Lung (tissue), 11 donors: ENCODE measurements at regions not wholly inside any gene's neighbourhood (a gene's known extent, or its start where the extent isn't known, plus 50 kb on each side); places are given as distances from the start of the nearest gene placed in this dataset.

ENCODE experiments used
- ATAC-seq: fragments of 200-7000 bp; cut with Tn5 transposase; one replicate; pipeline ENCODE4 v1.9.1; 2020; ENCODE audit warnings: moderate number of reproducible peaks; ENCODE audit not compliant: insufficient read depth, low FRiP score
- DNase-seq, 3 donors: peaks; one replicate each; pipeline ENCODE4 v3.0.0-alpha.2; 2013 to 2017
- H3K27ac ChIP-seq, 2 donors: one replicate each; pipeline ENCODE4 v1.5.1; 2013; ENCODE audit warnings: mild to moderate bottlenecking in 2 of 2, moderate library complexity in 2 of 2, control low read depth in 1 of 2, inconsistent platforms in 1 of 2, low read depth in 1 of 2, low read length in 1 of 2
- H3K27me3 ChIP-seq, 3 donors: one replicate each; pipeline ENCODE4 v1.5.1; 2013; ENCODE audit warnings: low read length in 2 of 3; ENCODE audit not compliant: control insufficient read depth in 3 of 3, insufficient read depth in 3 of 3
- H3K36me3 ChIP-seq, 4 donors: one replicate each; pipeline ENCODE4 v1.5.1; 2013; ENCODE audit warnings: low read length in 4 of 4, mild to moderate bottlenecking in 1 of 4, moderate library complexity in 1 of 4; ENCODE audit not compliant: control insufficient read depth in 4 of 4, insufficient read depth in 4 of 4
- H3K4me1 ChIP-seq, 5 donors: one replicate each; pipeline ENCODE4 v1.5.1; 2013; ENCODE audit warnings: low read length in 5 of 5, mild to moderate bottlenecking in 2 of 5, moderate library complexity in 1 of 5; ENCODE audit not compliant: control insufficient read depth in 5 of 5, insufficient read depth in 5 of 5
- H3K4me3 ChIP-seq: one replicate; pipeline ENCODE4 v1.5.1; 2013; ENCODE audit warnings: mild to moderate bottlenecking, control low read depth, moderate library complexity
- H3K9ac ChIP-seq, 2 donors: one replicate each; pipeline ENCODE4 v1.5.1; 2013; ENCODE audit warnings: low read length in 2 of 2, control low read depth in 1 of 2; ENCODE audit not compliant: insufficient read depth in 1 of 2
- H3K9me3 ChIP-seq, 4 donors: one replicate each; pipeline ENCODE4 v1.5.1; 2013; ENCODE audit warnings: low read length in 3 of 4, mild to moderate bottlenecking in 1 of 4, moderate library complexity in 1 of 4; ENCODE audit not compliant: control insufficient read depth in 4 of 4, insufficient read depth in 3 of 4
- CTCF ChIP-seq: IDR thresholded peaks from 2 replicates; pipeline ENCODE4 v1.5.1; 2012; ENCODE audit warnings: mild to moderate bottlenecking; ENCODE audit errors: control extremely low read depth, extremely low read depth
- WGBS, 2 donors: extraction: QIAGEN DNeasy Blood & Tissue Kit; methylation state at CpG; one replicate each; pipeline ENCODE4 v1.1.7; 2013; 5-methylcytosine and 5-hydroxymethylcytosine counted together
- donor health status: control.
- donor health status: control.
- donor health status: Bipolar disorder and iron deficiency.
- donor health status: healthy.
- donor health status: DM: yes; HTN: yes; CAD: no.

- no peak overlapping the region for H3K4me3 ChIP-seq
- no peaks in the 10 kb centered on the region for H3K36me3 ChIP-seq
- no peak overlapping the region for H3K9ac ChIP-seq
- ATAC-seq: no peak
- DNase-seq: no peak
- no peaks in the 10 kb centered on the region for H3K27me3 ChIP-seq
- 61 to 92% methylated on average over 3 of the region's 3 CpGs for WGBS, 2 donors
- no peaks in the 10 kb centered on the region for H3K4me1 ChIP-seq
- no peaks in the 10 kb centered on the region for H3K9me3 ChIP-seq
- TF ChIP-seq CTCF: no peak
- no peak overlapping the region for H3K27ac ChIP-seq
Observed at GRCh38 chr1:106937104-106937503, 119.4 kb upstream of the PRMT6 start.

- WGBS, 2 donors: 80 to 89% methylated on average over 2 of the region's 2 CpGs
- no peak overlapping the region for H3K4me3 ChIP-seq
- no peak overlapping the region for H3K9ac ChIP-seq
- ATAC-seq (no peak), DNase-seq (no peak)
- TF ChIP-seq CTCF: no peak
- no peaks in the 10 kb centered on the region for H3K36me3 ChIP-seq
- no peaks in the 10 kb centered on the region for H3K4me1 ChIP-seq
- H3K27me3 ChIP-seq: no peaks in the 10 kb centered on the region
- no peak overlapping the region for H3K27ac ChIP-seq
- H3K9me3 ChIP-seq: no peaks in the 10 kb centered on the region
Observed at GRCh38 chr1:106944721-106945120, 111.8 kb upstream of the PRMT6 start.

GRCh38 chr1:106952776-106953175, 103.7 kb upstream of the PRMT6 start:
- DNase-seq: no peak
- H3K27me3 ChIP-seq: no peaks in the 10 kb centered on the region
- no peaks in the 10 kb centered on the region for H3K36me3 ChIP-seq
- no peak overlapping the region for H3K4me3 ChIP-seq
- no peak overlapping the region for H3K9ac ChIP-seq
- no peaks in the 10 kb centered on the region for H3K9me3 ChIP-seq
- 88 to 90% methylated on average over 1 of the region's 1 CpG for WGBS, 2 donors
- no peak for TF ChIP-seq CTCF
- no peak for ATAC-seq
- no peaks in the 10 kb centered on the region for H3K4me1 ChIP-seq
- no peak overlapping the region for H3K27ac ChIP-seq

- Histone ChIP-seq H3K4me1 (no peaks in the 10 kb centered on the region), H3K4me3 (no peak overlapping the region), H3K27ac (no peak overlapping the region), H3K36me3 (no peaks in the 10 kb centered on the region), H3K9ac (no peak overlapping the region), H3K9me3 (no peaks in the 10 kb centered on the region), H3K27me3 (no peaks in the 10 kb centered on the region)
- TF ChIP-seq CTCF: no peak
- DNase-seq (no peak), ATAC-seq (no peak)
Observed at GRCh38 chr1:106954661-106955229, 101.7 kb upstream of the PRMT6 start.
